Peyer's patch (tissue), 4 donors: ENCODE measurements at regions not wholly inside any gene's neighbourhood (a gene's known extent, or its start where the extent isn't known, plus 50 kb on each side); places are given as distances from the start of the nearest gene placed in this dataset.

ENCODE experiments used
- CTCF ChIP-seq, 6 experiments: fragments of 450-650 bp in 4 of 6; fragments of 200-600 bp in 2 of 6; sonication (generic) in 1 of 6; IDR thresholded peaks; one replicate each; pipeline ENCODE4 v1.5.1; 2017 to 2019; ENCODE audit warnings: antibody characterized with exemption in 6 of 6, mild to moderate bottlenecking in 3 of 6, moderate library complexity in 1 of 6
- POLR2A ChIP-seq, 2 donors: fragments of 450-650 bp; IDR thresholded peaks; one replicate each; pipeline ENCODE4 v1.5.1; 2017; ENCODE audit warnings: antibody characterized with exemption in 2 of 2, mild to moderate bottlenecking in 2 of 2, moderate library complexity in 2 of 2

GRCh38 chr9:87054999-87055686 is 107.8 kb upstream of the GAS1 start:
- no peak for TF ChIP-seq POLR2A (IDR thresholded peaks at IDR 0.05)
- TF ChIP-seq CTCF (IDR thresholded peaks at IDR 0.05), result no peak
